Fibroblast of mammary gland (primary cell): ENCODE measurements at regions not wholly inside any gene's neighbourhood (a gene's known extent, or its start where the extent isn't known, plus 50 kb on each side); places are given as distances from the start of the nearest gene placed in this dataset.
A peak's percentile ranks its signal among the peaks of the same experiment; 100 is the strongest.

Experiments used
- DNase-seq: peaks from one replicate; pipeline ENCODE4 v3.0.0-alpha.2; 2010; ENCODE audit warnings: low read depth
- H3K4me3 ChIP-seq: 2 replicates; pipeline ENCODE4 v1.5.1; 2011; ENCODE audit warnings: low read depth, mild to moderate bottlenecking, low read length, moderate library complexity; ENCODE audit not compliant: control insufficient read depth
- TF ChIP-seq, protein P1 (sequence below): conservative IDR thresholded peaks from 2 replicates; pipeline ENCODE4 v1.5.1; 2011; ENCODE audit warnings: low read depth, low read length, inconsistent platforms; ENCODE audit not compliant: control insufficient read depth, insufficient read depth

DNA sequence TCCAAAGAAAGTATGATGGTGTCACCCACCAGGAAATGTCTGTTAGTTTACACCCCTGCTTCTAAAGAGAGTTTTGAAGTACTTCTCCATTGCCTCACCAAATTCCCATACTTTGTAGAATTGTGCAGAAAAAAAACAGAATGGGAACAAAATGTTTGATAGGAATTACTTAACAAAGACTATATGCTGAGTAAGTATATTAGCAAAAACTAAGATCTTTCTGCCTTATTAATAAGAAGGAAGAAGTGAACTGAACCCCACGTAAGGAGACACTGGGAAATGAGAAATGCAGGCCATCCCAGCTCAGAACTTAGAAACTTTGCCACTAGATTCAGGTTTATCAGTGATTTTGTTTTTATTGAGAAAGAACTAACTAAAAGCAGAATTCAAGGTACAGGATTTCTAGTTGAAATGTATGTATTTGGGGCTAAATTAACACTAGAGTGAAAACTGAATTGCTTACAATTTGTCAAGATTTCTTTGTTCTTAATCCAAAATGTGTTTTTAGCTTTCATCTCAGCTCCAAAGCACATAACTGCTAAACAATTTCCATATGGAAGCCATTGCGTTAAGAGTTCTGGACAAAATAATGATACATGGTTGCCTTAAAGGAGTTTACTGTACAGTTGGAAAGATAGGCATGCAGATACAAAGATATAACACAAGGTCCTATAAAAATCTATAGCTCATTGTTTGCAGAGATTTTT is 102.7 kb upstream of the BMP5 start:
- no peak for DNase-seq
- H3K4me3 ChIP-seq: no peak overlapping the region
- TF ChIP-seq, protein P1, sequence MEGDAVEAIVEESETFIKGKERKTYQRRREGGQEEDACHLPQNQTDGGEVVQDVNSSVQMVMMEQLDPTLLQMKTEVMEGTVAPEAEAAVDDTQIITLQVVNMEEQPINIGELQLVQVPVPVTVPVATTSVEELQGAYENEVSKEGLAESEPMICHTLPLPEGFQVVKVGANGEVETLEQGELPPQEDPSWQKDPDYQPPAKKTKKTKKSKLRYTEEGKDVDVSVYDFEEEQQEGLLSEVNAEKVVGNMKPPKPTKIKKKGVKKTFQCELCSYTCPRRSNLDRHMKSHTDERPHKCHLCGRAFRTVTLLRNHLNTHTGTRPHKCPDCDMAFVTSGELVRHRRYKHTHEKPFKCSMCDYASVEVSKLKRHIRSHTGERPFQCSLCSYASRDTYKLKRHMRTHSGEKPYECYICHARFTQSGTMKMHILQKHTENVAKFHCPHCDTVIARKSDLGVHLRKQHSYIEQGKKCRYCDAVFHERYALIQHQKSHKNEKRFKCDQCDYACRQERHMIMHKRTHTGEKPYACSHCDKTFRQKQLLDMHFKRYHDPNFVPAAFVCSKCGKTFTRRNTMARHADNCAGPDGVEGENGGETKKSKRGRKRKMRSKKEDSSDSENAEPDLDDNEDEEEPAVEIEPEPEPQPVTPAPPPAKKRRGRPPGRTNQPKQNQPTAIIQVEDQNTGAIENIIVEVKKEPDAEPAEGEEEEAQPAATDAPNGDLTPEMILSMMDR: no peak

DNA sequence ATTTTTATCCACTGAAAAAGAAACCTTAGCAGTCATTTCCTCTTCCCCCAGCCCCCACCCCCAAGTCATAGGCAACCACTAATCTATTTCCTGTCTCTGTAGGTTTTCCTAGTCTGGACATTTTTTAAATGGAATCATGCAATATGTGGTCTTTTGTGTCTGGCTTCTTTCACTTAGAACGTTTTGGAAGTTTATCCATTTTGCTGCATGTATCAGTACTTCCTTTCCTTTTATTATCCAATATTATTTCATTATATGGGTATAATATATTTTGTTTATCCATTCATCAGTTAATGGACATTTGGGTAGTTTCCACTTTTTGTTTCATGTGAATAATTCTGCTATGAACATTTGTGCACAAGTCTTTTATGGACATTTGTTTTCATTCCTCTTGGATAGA is 99.3 kb upstream of the BMP5 start:
- no peak overlapping the region for H3K4me3 ChIP-seq
- no peak for DNase-seq
- TF ChIP-seq, protein P1: no peak

DNA sequence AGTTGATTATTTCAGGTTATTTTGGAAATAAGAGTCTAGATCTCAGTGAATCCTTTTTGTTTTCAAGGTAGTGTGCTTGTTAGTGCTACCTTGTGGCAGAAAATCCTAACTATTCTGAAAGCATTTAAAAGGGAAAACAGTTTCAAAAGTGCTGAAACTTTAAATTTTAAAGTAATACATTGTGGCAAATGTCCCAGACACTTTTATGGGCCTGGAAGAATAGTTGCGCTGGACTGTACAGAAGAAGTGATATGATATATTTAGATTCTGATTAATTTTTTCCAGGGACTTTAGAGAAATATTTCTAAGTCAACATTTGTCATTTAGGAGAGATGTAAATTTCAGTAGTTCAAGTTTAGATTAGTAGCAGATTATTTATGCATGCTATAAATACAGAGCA is 96.7 kb upstream of the BMP5 start:
- H3K4me3 ChIP-seq: no peak overlapping the region
- TF ChIP-seq, protein P1: no peak
- no peak for DNase-seq

DNA sequence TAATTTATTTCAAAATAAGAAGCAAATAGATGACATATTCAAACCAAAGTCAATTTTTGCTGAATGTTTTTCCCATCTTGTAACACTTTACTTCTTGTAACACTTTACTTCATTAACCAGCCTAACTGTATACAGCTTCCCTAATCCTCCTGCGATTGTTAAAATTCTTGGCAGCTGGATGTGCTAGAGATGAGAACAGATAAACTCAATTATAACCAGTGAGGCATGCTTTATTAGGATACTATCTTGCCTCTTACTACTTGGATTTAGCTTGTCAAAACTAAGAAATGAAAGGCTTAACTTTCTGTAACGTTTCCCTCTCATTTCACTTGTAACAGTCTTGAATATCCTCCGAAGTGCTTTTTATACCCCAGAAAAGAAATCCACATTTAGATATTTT is 94.1 kb upstream of the BMP5 start:
- no peak overlapping the region for H3K4me3 ChIP-seq
- DNase-seq: no peak
- TF ChIP-seq, protein P1: no peak

DNA sequence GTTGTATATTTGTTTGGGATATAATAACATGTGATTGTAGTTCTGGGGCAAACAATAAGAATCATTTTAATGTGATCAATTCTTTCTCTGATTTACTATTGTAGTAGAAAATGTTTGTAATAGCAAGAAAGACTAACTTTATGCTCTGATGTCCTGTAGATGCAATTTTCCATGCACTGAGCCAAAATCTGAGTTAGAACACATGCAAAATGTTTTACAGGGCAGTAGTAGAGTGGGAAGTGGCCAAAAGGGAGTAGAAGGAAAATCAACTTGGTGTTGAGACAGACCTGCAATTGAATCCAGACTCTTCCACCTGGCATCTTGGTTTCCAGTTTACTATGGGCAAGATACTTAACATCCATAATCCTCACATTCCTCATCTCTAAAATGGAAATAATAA is 93.5 kb upstream of the BMP5 start:
- TF ChIP-seq, protein P1: no peak
- H3K4me3 ChIP-seq: no peak overlapping the region
- no peak for DNase-seq

DNA sequence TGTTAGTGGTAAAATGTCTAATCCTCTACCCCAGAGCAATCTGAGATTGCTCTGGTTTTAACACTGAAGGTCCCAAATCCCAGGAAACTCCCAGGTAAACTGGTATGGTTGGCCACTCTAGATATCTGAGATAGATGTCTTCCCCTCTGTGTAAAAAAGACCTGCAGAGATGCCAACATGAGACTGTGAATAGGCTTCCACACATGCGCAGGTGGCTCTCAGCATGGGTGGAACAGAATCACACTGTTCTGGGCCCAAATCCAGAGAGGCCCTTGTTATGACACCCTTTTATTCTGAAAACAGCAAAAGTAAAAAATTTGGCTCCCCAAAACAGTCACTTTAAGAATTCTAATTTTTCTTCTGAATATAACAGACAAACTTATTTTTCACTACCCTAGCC is 88.7 kb upstream of the BMP5 start:
- H3K4me3 ChIP-seq: no peak overlapping the region
- DNase-seq: no peak
- TF ChIP-seq, protein P1: no peak

DNA sequence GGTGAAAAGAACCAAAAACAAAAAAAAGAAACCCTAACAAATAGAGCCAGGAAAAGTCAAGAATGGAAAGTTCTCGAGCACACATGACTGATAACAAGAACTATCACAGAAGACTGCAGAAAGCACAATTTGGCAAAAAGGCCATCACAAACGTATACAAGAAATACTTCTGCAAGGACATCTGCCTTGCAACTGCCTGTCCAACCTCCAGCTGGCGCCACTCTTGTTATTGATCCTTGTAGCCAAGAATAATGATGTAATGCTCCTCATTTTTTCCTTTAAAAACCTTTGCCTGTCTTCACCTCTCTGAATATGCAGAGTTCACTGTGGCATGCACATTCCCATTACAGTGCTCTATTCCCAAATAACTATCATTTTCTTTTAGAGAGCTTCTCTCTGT is 87.9 kb upstream of the BMP5 start:
- peak; percentile 47 for DNase-seq
- TF ChIP-seq, protein P1: peak; percentile 58
- H3K4me3 ChIP-seq: no peak overlapping the region
